ENCODE measurements at regions not wholly inside any gene's neighbourhood (a gene's known extent, or its start where the extent isn't known, plus 50 kb on each side); places are given as distances from the start of the nearest gene placed in this dataset.

DNA sequence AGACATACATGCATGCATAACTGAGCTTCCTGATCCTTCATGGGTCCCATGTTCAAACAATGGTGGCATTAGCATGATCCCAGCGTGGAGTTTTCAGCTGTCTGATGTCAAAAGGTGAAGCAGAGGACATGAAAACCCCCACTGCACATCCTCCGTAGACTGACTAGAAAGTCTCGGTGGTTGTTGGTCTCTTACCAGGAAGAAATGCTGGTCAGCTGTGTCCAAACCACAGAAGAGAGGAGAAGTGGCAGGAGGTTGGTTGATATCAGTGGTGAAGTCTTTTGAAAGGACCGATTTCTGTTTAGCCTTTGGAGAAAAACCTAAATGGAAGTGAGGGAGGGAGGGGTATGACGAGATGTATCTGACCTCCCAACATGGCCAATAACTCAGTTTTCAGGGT lies 201.9 kb downstream of the SPATA18 start:
- ChIA-PET POLR2A (no interaction called here), CTCF (no interaction called here)
- no peak for DNase-seq (ENCODE audit: low read depth in 1 of 2, low spot score in 1 of 2)
- Histone ChIP-seq H3K4me3 (no peak overlapping the region), H3K27ac (no peak overlapping the region), H3K4me2 (no peak overlapping the region), H3K4me1 (no peaks in the 10 kb centered on the region), H3K9me3 (no peaks in the 10 kb centered on the region)
- no peak for FAIRE-seq
- 0% methylated on average over 5 of the region's 5 CpGs for whole genome bisulfite sequencing (ENCODE audit: missing lambda C conversion rate)
- ATAC-seq = no peak
- no peak for TF ChIP-seq NR3C1 (IDR thresholded peaks at IDR 0.05)
- TF ChIP-seq, protein P1, sequence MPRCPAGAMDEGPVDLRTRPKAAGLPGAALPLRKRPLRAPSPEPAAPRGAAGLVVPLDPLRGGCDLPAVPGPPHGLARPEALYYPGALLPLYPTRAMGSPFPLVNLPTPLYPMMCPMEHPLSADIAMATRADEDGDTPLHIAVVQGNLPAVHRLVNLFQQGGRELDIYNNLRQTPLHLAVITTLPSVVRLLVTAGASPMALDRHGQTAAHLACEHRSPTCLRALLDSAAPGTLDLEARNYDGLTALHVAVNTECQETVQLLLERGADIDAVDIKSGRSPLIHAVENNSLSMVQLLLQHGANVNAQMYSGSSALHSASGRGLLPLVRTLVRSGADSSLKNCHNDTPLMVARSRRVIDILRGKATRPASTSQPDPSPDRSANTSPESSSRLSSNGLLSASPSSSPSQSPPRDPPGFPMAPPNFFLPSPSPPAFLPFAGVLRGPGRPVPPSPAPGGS (IDR thresholded peaks at IDR 0.05) = no peak

DNA sequence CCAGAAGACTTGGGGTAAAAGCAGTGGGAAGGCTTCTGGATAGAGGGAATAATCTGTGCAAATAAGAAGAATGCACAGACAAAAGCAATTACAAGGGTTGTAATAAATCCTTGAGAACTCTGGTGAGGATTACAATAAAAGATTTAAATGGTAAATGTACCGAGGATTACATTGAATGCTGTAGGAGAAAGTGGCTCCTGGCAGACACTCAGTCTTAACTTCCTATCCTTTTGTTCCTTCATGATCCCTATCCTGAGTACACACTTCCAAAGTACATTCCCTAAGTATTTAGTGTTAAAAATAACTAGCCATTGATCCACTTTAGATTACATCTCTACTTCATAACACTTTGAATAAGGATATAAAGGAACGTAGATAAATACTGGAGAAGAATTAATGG lies 205.4 kb downstream of the SPATA18 start:
- Histone ChIP-seq H3K4me1 (no peaks in the 10 kb centered on the region), H3K4me3 (no peak overlapping the region), H3K27ac (no peak overlapping the region), H3K4me2 (no peak overlapping the region), H3K9me3 (no peaks in the 10 kb centered on the region)
- 18% methylated on average over 2 of the region's 2 CpGs for WGBS (ENCODE audit: missing lambda C conversion rate)
- ChIA-PET POLR2A (no interaction called here), CTCF (no interaction called here)
- FAIRE-seq (no peak), DNase-seq (ENCODE audit: low read depth in 1 of 2, low spot score in 1 of 2) (no peak), ATAC-seq (no peak)
- TF ChIP-seq RNF2 (IDR thresholded peaks at IDR 0.05; ENCODE audit: borderline replicate concordance, low read depth) (no peak), PHF8 (IDR thresholded peaks at IDR 0.05; ENCODE audit: borderline replicate concordance, low read depth) (no peak), KDM5A (IDR thresholded peaks at IDR 0.05) (no peak), NR3C1 (IDR thresholded peaks at IDR 0.05) (no peak), HOXB13 (CRISPR knock-in tag; IDR thresholded peaks at IDR 0.05; ENCODE audit: low read depth) (no peak), HOXB5 (CRISPR knock-in tag; IDR thresholded peaks at IDR 0.05) (no peak), POLR2A (IDR thresholded peaks at IDR 0.05; ENCODE audit: low read length) (no peak), HDAC2 (IDR thresholded peaks at IDR 0.05) (no peak), KDM1A (IDR thresholded peaks at IDR 0.05; ENCODE audit: low read depth) (no peak), MYC (IDR thresholded peaks at IDR 0.05; ENCODE audit: borderline replicate concordance, low read length) (no peak), EHMT2 (IDR thresholded peaks at IDR 0.05; ENCODE audit: low read depth) (no peak), FOXS1 (CRISPR knock-in tag; IDR thresholded peaks at IDR 0.05) (no peak), CBX8 (IDR thresholded peaks at IDR 0.05) (no peak), HOXA7 (CRISPR knock-in tag; IDR thresholded peaks at IDR 0.05) (no peak), JUNB (IDR thresholded peaks at IDR 0.05) (no peak)
- TF ChIP-seq, protein P2, sequence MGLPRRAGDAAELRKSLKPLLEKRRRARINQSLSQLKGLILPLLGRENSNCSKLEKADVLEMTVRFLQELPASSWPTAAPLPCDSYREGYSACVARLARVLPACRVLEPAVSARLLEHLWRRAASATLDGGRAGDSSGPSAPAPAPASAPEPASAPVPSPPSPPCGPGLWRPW (IDR thresholded peaks at IDR 0.05) = no peak
- TF ChIP-seq, protein P3, sequence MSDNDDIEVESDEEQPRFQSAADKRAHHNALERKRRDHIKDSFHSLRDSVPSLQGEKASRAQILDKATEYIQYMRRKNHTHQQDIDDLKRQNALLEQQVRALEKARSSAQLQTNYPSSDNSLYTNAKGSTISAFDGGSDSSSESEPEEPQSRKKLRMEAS (IDR thresholded peaks at IDR 0.05) = no peak

DNA sequence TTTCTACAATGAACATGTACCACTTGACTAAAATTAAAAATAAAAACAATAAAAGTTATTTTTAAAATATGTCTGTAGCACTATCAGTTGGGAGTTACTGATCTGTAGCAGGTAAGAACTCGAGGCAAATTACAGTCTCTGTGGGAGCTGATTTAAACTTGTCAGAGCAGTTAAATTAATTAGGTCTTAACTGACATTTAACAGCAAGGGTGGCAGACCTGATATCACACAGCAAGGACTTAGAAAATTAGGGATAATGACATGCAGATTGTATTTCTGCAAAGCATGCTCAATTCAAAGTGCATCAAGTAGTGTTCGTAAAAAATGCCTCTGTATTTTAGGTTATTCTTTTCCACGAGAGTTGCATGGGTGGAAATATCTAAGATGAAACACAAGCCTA lies 208.9 kb downstream of the SPATA18 start:
- no peak for ATAC-seq
- DNase-seq (ENCODE audit: low read depth in 1 of 2, low spot score in 1 of 2) = no peak
- POLR2A ChIA-PET = no interaction called here
- WGBS (ENCODE audit: missing lambda C conversion rate) = 38% methylated on average over 3 of the region's 3 CpGs
- FAIRE-seq = no peak
- Histone ChIP-seq H3K4me2 (no peak overlapping the region), H3K4me3 (no peak overlapping the region), H3K9me3 (no peaks in the 10 kb centered on the region), H3K27ac (no peak overlapping the region), H3K4me1 (no peaks in the 10 kb centered on the region)
- CTCF ChIA-PET = interaction anchor here (1.4 kb wide), 1 partner anchor 25 kb away, joined by 3 read pairs; no protein-coding TSS in a partner anchor
- TF ChIP-seq, protein P4, sequence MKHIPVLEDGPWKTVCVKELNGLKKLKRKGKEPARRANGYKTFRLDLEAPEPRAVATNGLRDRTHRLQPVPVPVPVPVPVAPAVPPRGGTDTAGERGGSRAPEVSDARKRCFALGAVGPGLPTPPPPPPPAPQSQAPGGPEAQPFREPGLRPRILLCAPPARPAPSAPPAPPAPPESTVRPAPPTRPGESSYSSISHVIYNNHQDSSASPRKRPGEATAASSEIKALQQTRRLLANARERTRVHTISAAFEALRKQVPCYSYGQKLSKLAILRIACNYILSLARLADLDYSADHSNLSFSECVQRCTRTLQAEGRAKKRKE (CRISPR knock-in tag; IDR thresholded peaks at IDR 0.05; ENCODE audit: low read depth) = no peak
- TF ChIP-seq BHLHE40 (IDR thresholded peaks at IDR 0.05; ENCODE audit: low read depth, low read length) (no peak), ZNF302 (CRISPR knock-in tag; IDR thresholded peaks at IDR 0.05) (no peak), CBX8 (IDR thresholded peaks at IDR 0.05) (no peak), TFCP2L1 (CRISPR knock-in tag; IDR thresholded peaks at IDR 0.05) (no peak), CHD4 (IDR thresholded peaks at IDR 0.05; ENCODE audit: borderline replicate concordance) (no peak), HOXA7 (CRISPR knock-in tag; IDR thresholded peaks at IDR 0.05) (no peak), NFE2L2 (conservative IDR thresholded peaks at IDR 0.05; ENCODE audit: low read length) (no peak), MYC (IDR thresholded peaks at IDR 0.05; ENCODE audit: borderline replicate concordance, low read length) (no peak), HEYL (CRISPR knock-in tag; IDR thresholded peaks at IDR 0.05) (no peak), MAFK (IDR thresholded peaks at IDR 0.05; ENCODE audit: partially characterized antibody) (no peak)
